Ovary (tissue), 7 donors: ENCODE measurements at regions not wholly inside any gene's neighbourhood (a gene's known extent, or its start where the extent isn't known, plus 50 kb on each side); places are given as distances from the start of the nearest gene placed in this dataset.

Experiments used
- DNase-seq, 5 donors: peaks; one replicate each; pipeline ENCODE4 v3.0.0-alpha.2; 2019 to 2020
- H3K27ac ChIP-seq, 2 donors: fragments of 200-600 bp; one replicate each; pipeline versions ENCODE4 v1.5.1 to v1.8.0; 2019 to 2022
- H3K27me3 ChIP-seq: fragments of 200-600 bp; one replicate; pipeline ENCODE4 v1.8.0; 2022
- H3K36me3 ChIP-seq: fragments of 200-600 bp; sonication (generic); one replicate; pipeline ENCODE4 v1.5.1; 2019
- H3K4me1 ChIP-seq: one replicate; pipeline ENCODE4 v1.8.1; 2013; ENCODE audit warnings: mild to moderate bottlenecking, moderate library complexity; ENCODE audit not compliant: insufficient read depth
- H3K4me3 ChIP-seq: fragments of 200-600 bp; sonication (generic); one replicate; pipeline ENCODE4 v1.5.1; 2017
- H3K9me3 ChIP-seq, 2 donors: fragments of 200-600 bp in 1 of 2; sonication (generic) in 1 of 2; one replicate each; pipeline versions ENCODE4 v1.5.1 to v1.8.1; 2013 to 2019; ENCODE audit warnings: mild to moderate bottlenecking in 1 of 2, moderate library complexity in 1 of 2
- EP300 ChIP-seq: sonication (generic); formaldehyde crosslinking; IDR thresholded peaks from one replicate; pipeline ENCODE4 v1.6.1; 2017; ENCODE audit warnings: antibody characterized with exemption
- POLR2A ChIP-seq: fragments of 450-650 bp; IDR thresholded peaks from one replicate; pipeline ENCODE4 v1.6.1; 2017; ENCODE audit warnings: antibody characterized with exemption, mild to moderate bottlenecking, moderate library complexity
- WGBS, 3 donors: extraction: QIAGEN DNeasy Blood & Tissue Kit in 1 of 3; methylation state at CpG; one replicate each; pipeline versions ENCODE4 v1.1.5 to v1.1.7; 2013 to 2017; 5-methylcytosine and 5-hydroxymethylcytosine counted together
- intact Hi-C, 4 donors: fragments of 100-400 bp; cut with DNase I; formaldehyde crosslinking; loops; one replicate each; pipeline versions ENCODE4 v1.11.0 to v1.15.1; 2022 to 2023
- TF ChIP-seq, protein P1 (sequence below), 3 donors: fragments of 450-650 bp in 2 of 3; fragments of 200-600 bp in 1 of 3; IDR thresholded peaks; one replicate each; pipeline versions ENCODE4 v1.5.1 to v1.8.0; 2016 to 2022; ENCODE audit warnings: antibody characterized with exemption in 3 of 3, mild to moderate bottlenecking in 1 of 3
- donor health status: DM: no; HTN: no; CAD: no; lungs with moderate emphysema.
- donor health status: DM: no; HTN: no; CAD: no.
- donor health status: Bipolar disorder and iron deficiency.
- donor health status: DM: no; HTN: no; CAD: no.
- donor health status: DM: yes; HTN: yes; CAD: no.

- no peak for DNase-seq
- Histone ChIP-seq H3K9me3 (no peaks in the 10 kb centered on the region), H3K36me3 (no peaks in the 10 kb centered on the region), H3K27ac (no peak overlapping the region), H3K27me3 (no peaks in the 10 kb centered on the region), H3K4me3 (no peak overlapping the region), H3K4me1 (no peaks in the 10 kb centered on the region)
- 40 to 63% (median 52%) methylated on average over 1 of the region's 1 CpG for WGBS, 3 donors
- intact Hi-C loops: no loop called here
- TF ChIP-seq, protein P1, sequence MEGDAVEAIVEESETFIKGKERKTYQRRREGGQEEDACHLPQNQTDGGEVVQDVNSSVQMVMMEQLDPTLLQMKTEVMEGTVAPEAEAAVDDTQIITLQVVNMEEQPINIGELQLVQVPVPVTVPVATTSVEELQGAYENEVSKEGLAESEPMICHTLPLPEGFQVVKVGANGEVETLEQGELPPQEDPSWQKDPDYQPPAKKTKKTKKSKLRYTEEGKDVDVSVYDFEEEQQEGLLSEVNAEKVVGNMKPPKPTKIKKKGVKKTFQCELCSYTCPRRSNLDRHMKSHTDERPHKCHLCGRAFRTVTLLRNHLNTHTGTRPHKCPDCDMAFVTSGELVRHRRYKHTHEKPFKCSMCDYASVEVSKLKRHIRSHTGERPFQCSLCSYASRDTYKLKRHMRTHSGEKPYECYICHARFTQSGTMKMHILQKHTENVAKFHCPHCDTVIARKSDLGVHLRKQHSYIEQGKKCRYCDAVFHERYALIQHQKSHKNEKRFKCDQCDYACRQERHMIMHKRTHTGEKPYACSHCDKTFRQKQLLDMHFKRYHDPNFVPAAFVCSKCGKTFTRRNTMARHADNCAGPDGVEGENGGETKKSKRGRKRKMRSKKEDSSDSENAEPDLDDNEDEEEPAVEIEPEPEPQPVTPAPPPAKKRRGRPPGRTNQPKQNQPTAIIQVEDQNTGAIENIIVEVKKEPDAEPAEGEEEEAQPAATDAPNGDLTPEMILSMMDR (IDR thresholded peaks at IDR 0.05): no peak
- TF ChIP-seq EP300 (no peak), POLR2A (no peak)
Observed at GRCh38 chr10:27390681-27391080, 113.4 kb upstream of the RAB18 start.

GRCh38 chr10:27388761-27389399 is 115.2 kb upstream of the RAB18 start:
- no peak overlapping the region for H3K4me3 ChIP-seq
- intact Hi-C loops: no loop called here
- H3K36me3 ChIP-seq: no peaks in the 10 kb centered on the region
- no peaks in the 10 kb centered on the region for H3K4me1 ChIP-seq
- no peak for DNase-seq
- 66 to 74% (median 70%) methylated on average over 4 of the region's 4 CpGs for WGBS, 3 donors
- H3K9me3 ChIP-seq: no peaks in the 10 kb centered on the region
- H3K27ac ChIP-seq: no peak overlapping the region
- H3K27me3 ChIP-seq: no peaks in the 10 kb centered on the region
- TF ChIP-seq, protein P1 (IDR thresholded peaks at IDR 0.05): no peak
- no peak for TF ChIP-seq EP300
- no peak for TF ChIP-seq POLR2A

DNA sequence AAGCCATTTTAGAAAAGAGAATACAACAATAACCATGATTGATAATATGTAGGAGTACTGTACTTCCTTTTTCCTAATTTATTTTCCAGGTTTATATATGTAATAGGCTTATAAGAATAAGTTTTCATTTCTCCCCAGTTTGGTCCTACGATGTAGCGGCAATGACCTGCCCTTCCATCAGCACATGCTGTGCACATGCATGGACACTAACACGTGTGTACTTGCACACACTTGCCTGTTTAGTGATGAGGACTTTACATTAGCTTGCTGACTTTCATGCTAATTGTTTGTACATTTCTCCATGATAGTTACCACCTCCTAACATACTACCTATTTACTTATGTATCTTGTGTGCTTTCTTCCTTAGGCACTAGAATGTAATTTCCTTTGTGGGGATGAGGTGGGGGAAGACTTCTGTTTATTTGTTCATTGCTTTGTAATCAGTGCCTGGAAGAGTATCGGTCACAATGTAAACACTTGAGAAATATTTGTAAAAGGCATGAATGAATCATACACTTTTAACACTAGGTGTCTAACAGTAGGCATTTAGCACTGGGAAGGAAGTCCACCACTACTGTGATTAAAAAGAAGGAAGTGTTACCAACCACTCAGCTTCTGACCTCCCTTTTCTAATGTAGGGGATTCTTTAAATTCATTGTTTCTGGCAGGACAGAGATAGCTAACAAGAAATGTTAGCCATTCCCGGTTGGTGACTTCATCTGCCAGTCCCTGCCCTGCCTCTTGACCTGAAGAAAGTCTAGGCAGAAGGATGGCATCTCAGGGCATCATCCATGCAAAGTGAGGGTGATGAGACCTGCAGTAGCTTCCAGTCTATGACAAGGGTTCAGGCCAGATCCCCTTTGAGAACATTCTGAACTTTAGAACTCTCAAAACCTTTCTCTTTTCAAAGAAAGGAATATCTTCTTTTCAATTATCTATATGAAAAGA is 120.2 kb upstream of the RAB18 start:
- WGBS, 3 donors: 67 to 72% (median 69%) methylated on average over 5 of the region's 5 CpGs
- intact Hi-C loops: no loop called here
- Histone ChIP-seq H3K27me3 (no peaks in the 10 kb centered on the region), H3K36me3 (no peaks in the 10 kb centered on the region), H3K4me3 (no peak overlapping the region), H3K4me1 (no peaks in the 10 kb centered on the region), H3K27ac (no peak overlapping the region), H3K9me3 (no peaks in the 10 kb centered on the region)
- no peak for DNase-seq
- TF ChIP-seq, protein P1 (IDR thresholded peaks at IDR 0.05): no peak
- no peak for TF ChIP-seq EP300
- TF ChIP-seq POLR2A: no peak

- 76 to 82% (median 79%) methylated on average over 3 of the region's 3 CpGs for WGBS, 3 donors
- intact Hi-C loops: no loop called here
- H3K9me3 ChIP-seq: no peaks in the 10 kb centered on the region
- TF ChIP-seq, protein P1 (IDR thresholded peaks at IDR 0.05): no peak
- TF ChIP-seq POLR2A (no peak), EP300 (no peak)
- H3K4me3 ChIP-seq: no peak overlapping the region
- H3K27me3 ChIP-seq: no peaks in the 10 kb centered on the region
- DNase-seq: no peak
- H3K36me3 ChIP-seq: no peaks in the 10 kb centered on the region
- H3K4me1 ChIP-seq: no peaks in the 10 kb centered on the region
- H3K27ac ChIP-seq: no peak overlapping the region
Observed at GRCh38 chr10:27382176-27382575, 121.9 kb upstream of the RAB18 start.
